ENCODE measurements at regions not wholly inside any gene's neighbourhood (a gene's known extent, or its start where the extent isn't known, plus 50 kb on each side); places are given as distances from the start of the nearest gene placed in this dataset.

GRCh38 chr18:45241982-45242565 lies 373.2 kb upstream of the SLC14A2 start:
- CTCF ChIA-PET, result no interaction called here

GRCh38 chr18:45243340-45244110 lies 371.8 kb upstream of the SLC14A2 start:
- POLR2A ChIA-PET (ENCODE audit: low non-redundant PET), result no interaction called here
- CTCF ChIA-PET, result no interaction called here
- H3K27ac ChIP-seq, result no peak overlapping the region
- TF ChIP-seq CTCF (conservative IDR thresholded peaks at IDR 0.05; ENCODE audit: low read depth), result no peak
- no peak for DNase-seq (ENCODE audit: low spot score)

More at GRCh38 chr18:45241982-45242565, 373.2 kb upstream of the SLC14A2 start:
- POLR2A ChIA-PET (ENCODE audit: low non-redundant PET), result no interaction called here
- H3K27ac ChIP-seq, result no peak overlapping the region
- no peak for DNase-seq (ENCODE audit: low spot score)
- TF ChIP-seq CTCF (conservative IDR thresholded peaks at IDR 0.05; ENCODE audit: low read depth), result no peak

GRCh38 chr18:45245091-45245511 lies 370.2 kb upstream of the SLC14A2 start:
- H3K27ac ChIP-seq, result no peak overlapping the region
- no peak for DNase-seq (ENCODE audit: low spot score)
- CTCF ChIA-PET, result interaction anchor here (0.6 kb wide), 1 partner anchor 25 kb away, joined by 3 read pairs; no protein-coding TSS in a partner anchor
- no peak for TF ChIP-seq CTCF (conservative IDR thresholded peaks at IDR 0.05; ENCODE audit: low read depth)
- POLR2A ChIA-PET (ENCODE audit: low non-redundant PET), result no interaction called here

- CTCF ChIA-PET, result no interaction called here
- POLR2A ChIA-PET (ENCODE audit: low non-redundant PET), result no interaction called here
- TF ChIP-seq CTCF (conservative IDR thresholded peaks at IDR 0.05; ENCODE audit: low read depth), result no peak
- DNase-seq (ENCODE audit: low spot score), result no peak
- no peak overlapping the region for H3K27ac ChIP-seq
Measured at GRCh38 chr18:45248240-45248903, 366.9 kb upstream of the SLC14A2 start.

- CTCF ChIA-PET, result no interaction called here
- no peak for DNase-seq (ENCODE audit: low spot score)
- H3K27ac ChIP-seq, result no peak overlapping the region
- POLR2A ChIA-PET (ENCODE audit: low non-redundant PET), result no interaction called here
- TF ChIP-seq CTCF (conservative IDR thresholded peaks at IDR 0.05; ENCODE audit: low read depth), result no peak
Measured at GRCh38 chr18:45249246-45249661, 366.0 kb upstream of the SLC14A2 start.

GRCh38 chr18:45250479-45250878 lies 364.8 kb upstream of the SLC14A2 start:
- CTCF ChIA-PET, result no interaction called here
- no peak overlapping the region for H3K27ac ChIP-seq
- no peak for DNase-seq (ENCODE audit: low spot score)
- POLR2A ChIA-PET (ENCODE audit: low non-redundant PET), result no interaction called here
- TF ChIP-seq CTCF (conservative IDR thresholded peaks at IDR 0.05; ENCODE audit: low read depth), result no peak
